Bronchial epithelial cell (primary cell): ENCODE measurements at regions not wholly inside any gene's neighbourhood (a gene's known extent, or its start where the extent isn't known, plus 50 kb on each side); places are given as distances from the start of the nearest gene placed in this dataset.

Source experiments
- DNase-seq: peaks from one replicate; pipeline ENCODE4 v3.0.0-alpha.2; 2010; ENCODE audit warnings: low read depth
- FAIRE-seq: peaks from 2 replicates; lab custom pipeline; 2011; peaks lifted over from hg19 to GRCh38; lab: Jason Lieb, UNC
- H3K27me3 ChIP-seq: 2 replicates; pipeline ENCODE4 v1.5.1; 2011; ENCODE audit warnings: low read length; ENCODE audit not compliant: control insufficient read depth, insufficient read depth
- H3K36me3 ChIP-seq: 2 replicates; pipeline ENCODE4 v1.5.1; 2011; ENCODE audit warnings: low read length; ENCODE audit not compliant: control insufficient read depth, insufficient read depth
- H3K4me3 ChIP-seq: 2 replicates; pipeline ENCODE4 v1.5.1; 2011; ENCODE audit warnings: mild to moderate bottlenecking, low read depth, low read length, control low read depth
- TF ChIP-seq, protein P1 (sequence below): IDR thresholded peaks from 2 replicates; pipeline ENCODE4 v1.5.1; 2011; ENCODE audit warnings: mild to moderate bottlenecking, moderate library complexity, low read length, control low read depth, inconsistent platforms; ENCODE audit not compliant: insufficient read depth, severe bottlenecking

GRCh38 chr9:30744871-30745270, 1639.6 kb upstream of the ACO1 start:
- Histone ChIP-seq H3K4me3 (no peak overlapping the region), H3K27me3 (no peaks in the 10 kb centered on the region), H3K36me3 (no peaks in the 10 kb centered on the region)
- no peak for DNase-seq
- TF ChIP-seq, protein P1, sequence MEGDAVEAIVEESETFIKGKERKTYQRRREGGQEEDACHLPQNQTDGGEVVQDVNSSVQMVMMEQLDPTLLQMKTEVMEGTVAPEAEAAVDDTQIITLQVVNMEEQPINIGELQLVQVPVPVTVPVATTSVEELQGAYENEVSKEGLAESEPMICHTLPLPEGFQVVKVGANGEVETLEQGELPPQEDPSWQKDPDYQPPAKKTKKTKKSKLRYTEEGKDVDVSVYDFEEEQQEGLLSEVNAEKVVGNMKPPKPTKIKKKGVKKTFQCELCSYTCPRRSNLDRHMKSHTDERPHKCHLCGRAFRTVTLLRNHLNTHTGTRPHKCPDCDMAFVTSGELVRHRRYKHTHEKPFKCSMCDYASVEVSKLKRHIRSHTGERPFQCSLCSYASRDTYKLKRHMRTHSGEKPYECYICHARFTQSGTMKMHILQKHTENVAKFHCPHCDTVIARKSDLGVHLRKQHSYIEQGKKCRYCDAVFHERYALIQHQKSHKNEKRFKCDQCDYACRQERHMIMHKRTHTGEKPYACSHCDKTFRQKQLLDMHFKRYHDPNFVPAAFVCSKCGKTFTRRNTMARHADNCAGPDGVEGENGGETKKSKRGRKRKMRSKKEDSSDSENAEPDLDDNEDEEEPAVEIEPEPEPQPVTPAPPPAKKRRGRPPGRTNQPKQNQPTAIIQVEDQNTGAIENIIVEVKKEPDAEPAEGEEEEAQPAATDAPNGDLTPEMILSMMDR = no peak
- FAIRE-seq = no peak

DNA sequence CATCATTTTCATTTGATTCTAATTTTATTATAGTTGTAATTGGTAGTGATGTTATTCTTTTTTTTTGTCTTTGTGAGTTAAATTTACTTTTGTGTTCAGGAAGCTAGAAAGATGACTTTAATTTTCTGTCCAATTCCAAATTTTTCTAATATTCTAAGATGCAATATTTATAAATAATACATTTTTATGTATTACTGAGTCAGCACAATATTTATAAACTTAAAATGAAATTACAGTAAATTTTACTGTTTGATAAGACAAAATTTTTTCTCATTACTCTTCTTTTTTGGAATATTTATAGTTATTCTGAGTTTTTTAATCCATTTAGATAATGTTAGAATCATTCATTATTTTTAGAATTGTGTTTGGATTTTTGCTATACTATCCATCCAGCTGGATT, 1637.9 kb upstream of the ACO1 start:
- TF ChIP-seq, protein P1 = no peak
- Histone ChIP-seq H3K27me3 (no peaks in the 10 kb centered on the region), H3K4me3 (no peak overlapping the region), H3K36me3 (no peaks in the 10 kb centered on the region)
- FAIRE-seq (no peak), DNase-seq (no peak)

DNA sequence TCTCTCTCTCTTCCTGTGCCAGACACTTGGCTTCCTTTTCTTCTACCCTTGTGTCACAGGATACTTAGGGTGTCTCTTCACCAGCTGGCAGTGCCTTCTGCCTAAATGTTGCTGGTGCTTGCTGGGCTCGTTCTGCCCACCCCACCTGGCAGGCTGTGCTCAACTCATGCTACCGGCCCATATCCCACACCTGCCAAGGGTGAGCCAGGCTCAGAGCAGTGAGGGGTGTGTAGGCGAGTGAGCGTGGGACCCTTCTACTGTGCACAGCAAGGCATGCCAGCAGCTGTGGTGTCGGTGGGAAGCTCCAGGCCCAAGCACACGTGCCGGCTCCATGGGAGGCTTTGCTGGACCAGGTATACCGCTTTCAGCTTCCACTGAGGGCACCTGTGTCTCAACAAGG, 1626.7 kb upstream of the ACO1 start:
- FAIRE-seq (no peak), DNase-seq (no peak)
- H3K36me3 ChIP-seq = no peaks in the 10 kb centered on the region
- no peak overlapping the region for H3K4me3 ChIP-seq
- TF ChIP-seq, protein P1 = no peak
- no peaks in the 10 kb centered on the region for H3K27me3 ChIP-seq

DNA sequence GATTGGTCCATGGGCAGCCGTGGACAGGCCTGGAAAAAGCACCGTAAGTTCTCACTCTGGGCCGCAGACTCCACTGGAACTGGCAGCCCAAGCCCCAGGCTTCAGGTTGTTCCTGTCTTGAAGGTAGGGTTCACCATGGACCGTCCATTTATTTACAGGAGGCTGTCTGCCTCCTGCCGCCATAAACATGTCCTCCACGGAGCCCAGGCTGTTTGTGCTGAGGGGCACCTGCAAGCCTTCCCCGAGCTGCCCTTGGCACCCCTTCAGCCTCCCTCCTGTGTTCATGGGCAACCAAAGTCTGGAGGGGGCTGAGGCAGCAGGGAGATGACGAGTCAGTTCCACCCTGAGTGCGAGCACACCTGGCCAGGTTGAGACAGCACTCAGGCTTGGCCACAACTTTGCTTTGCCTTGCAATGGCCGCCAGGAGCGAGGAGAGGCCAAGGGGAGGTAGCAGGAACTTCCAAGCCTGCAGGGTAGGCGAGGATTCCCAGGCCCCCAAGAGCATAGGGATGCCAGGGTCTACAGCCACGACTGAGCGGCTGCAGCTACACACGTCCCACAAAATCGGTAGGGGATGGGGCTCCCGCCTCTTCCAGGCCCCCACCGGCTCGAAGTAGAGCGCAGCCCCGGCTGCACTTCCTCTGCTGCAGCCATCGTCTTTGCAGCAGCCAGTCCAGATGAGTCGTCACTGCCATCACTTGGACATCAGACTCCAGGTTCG, 1625.6 kb upstream of the ACO1 start:
- no peaks in the 10 kb centered on the region for H3K27me3 ChIP-seq
- H3K4me3 ChIP-seq = no peak overlapping the region
- TF ChIP-seq, protein P1 = no peak
- FAIRE-seq (no peak), DNase-seq (no peak)
- H3K36me3 ChIP-seq = no peaks in the 10 kb centered on the region

DNA sequence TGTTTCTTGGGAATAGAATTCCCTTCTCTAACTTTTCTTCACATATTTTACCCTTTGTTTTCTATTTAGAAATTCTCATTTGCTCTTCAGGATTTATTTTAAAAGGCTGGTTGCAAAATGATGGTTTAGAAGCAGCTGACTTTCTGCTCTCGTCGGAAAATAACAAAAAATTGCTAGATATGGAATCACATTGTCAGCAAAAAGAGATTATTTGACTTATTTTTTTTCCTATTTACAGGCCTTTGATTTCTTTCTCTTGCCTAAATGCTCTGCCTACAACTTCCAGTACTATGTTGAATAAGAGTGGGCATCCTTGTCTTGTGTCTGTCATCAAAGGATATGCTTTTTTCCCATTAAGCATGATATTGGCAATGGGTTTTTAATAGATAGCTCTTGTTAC, 1619.1 kb upstream of the ACO1 start:
- DNase-seq (no peak), FAIRE-seq (no peak)
- Histone ChIP-seq H3K36me3 (no peaks in the 10 kb centered on the region), H3K27me3 (no peaks in the 10 kb centered on the region), H3K4me3 (no peak overlapping the region)
- TF ChIP-seq, protein P1 = no peak

GRCh38 chr9:30771163-30771708, 1613.2 kb upstream of the ACO1 start:
- TF ChIP-seq, protein P1 = no peak
- Histone ChIP-seq H3K36me3 (no peaks in the 10 kb centered on the region), H3K4me3 (no peak overlapping the region), H3K27me3 (no peaks in the 10 kb centered on the region)
- FAIRE-seq (no peak), DNase-seq (no peak)
